ENCODE measurements at regions not wholly inside any gene's neighbourhood (a gene's known extent, or its start where the extent isn't known, plus 50 kb on each side); places are given as distances from the start of the nearest gene placed in this dataset.

- no peak for DNase-seq (ENCODE audit: extremely low read depth in 1 of 2, low read depth in 1 of 2)
These were observed 182.0 kb upstream of the WWC1 start for GRCh38 chr5:168109441-168109840.

- DNase-seq (ENCODE audit: extremely low read depth in 1 of 2, low read depth in 1 of 2) = no peak
These were observed 181.1 kb upstream of the WWC1 start for GRCh38 chr5:168110384-168110783.

GRCh38 chr5:168110870-168111832 lies 180.3 kb upstream of the WWC1 start:
- no peak for DNase-seq (ENCODE audit: extremely low read depth in 1 of 2, low read depth in 1 of 2)

GRCh38 chr5:168114444-168115017 lies 176.9 kb upstream of the WWC1 start:
- peak; percentile 4 to 19 for DNase-seq (ENCODE audit: extremely low read depth in 1 of 2, low read depth in 1 of 2)

- no peak for DNase-seq (ENCODE audit: extremely low read depth in 1 of 2, low read depth in 1 of 2)
These were observed 174.0 kb upstream of the WWC1 start for GRCh38 chr5:168117469-168117868.

GRCh38 chr5:168118042-168118668 lies 173.3 kb upstream of the WWC1 start:
- no peak for DNase-seq (ENCODE audit: extremely low read depth in 1 of 2, low read depth in 1 of 2)

- DNase-seq (ENCODE audit: extremely low read depth in 1 of 2, low read depth in 1 of 2) = no peak
These were observed 170.9 kb upstream of the WWC1 start for GRCh38 chr5:168120401-168121137.

- no peak for DNase-seq (ENCODE audit: extremely low read depth in 1 of 2, low read depth in 1 of 2)
These were observed 170.3 kb upstream of the WWC1 start for GRCh38 chr5:168121138-168121494.

- no peak for DNase-seq (ENCODE audit: extremely low read depth in 1 of 2, low read depth in 1 of 2)
These were observed 167.6 kb upstream of the WWC1 start for GRCh38 chr5:168123631-168124528.

- DNase-seq (ENCODE audit: extremely low read depth in 1 of 2, low read depth in 1 of 2) = no peak
These were observed 165.8 kb upstream of the WWC1 start for GRCh38 chr5:168125445-168126199.

- no peak for DNase-seq (ENCODE audit: extremely low read depth in 1 of 2, low read depth in 1 of 2)
These were observed 164.8 kb upstream of the WWC1 start for GRCh38 chr5:168126606-168127005.

GRCh38 chr5:168128111-168128510 lies 163.3 kb upstream of the WWC1 start:
- DNase-seq (ENCODE audit: extremely low read depth in 1 of 2, low read depth in 1 of 2) = no peak

GRCh38 chr5:168128557-168128956 lies 162.9 kb upstream of the WWC1 start:
- DNase-seq (ENCODE audit: extremely low read depth in 1 of 2, low read depth in 1 of 2) = no peak

GRCh38 chr5:168131519-168131918 lies 159.9 kb upstream of the WWC1 start:
- DNase-seq (ENCODE audit: extremely low read depth in 1 of 2, low read depth in 1 of 2) = no peak

- DNase-seq (ENCODE audit: extremely low read depth in 1 of 2, low read depth in 1 of 2) = no peak
These were observed 159.2 kb upstream of the WWC1 start for GRCh38 chr5:168132241-168132641.

GRCh38 chr5:168135897-168136296 lies 155.5 kb upstream of the WWC1 start:
- DNase-seq (ENCODE audit: extremely low read depth in 1 of 2, low read depth in 1 of 2) = no peak

GRCh38 chr5:168136340-168136739 lies 155.1 kb upstream of the WWC1 start:
- no peak for DNase-seq (ENCODE audit: extremely low read depth in 1 of 2, low read depth in 1 of 2)

- DNase-seq (ENCODE audit: extremely low read depth in 1 of 2, low read depth in 1 of 2) = no peak
These were observed 154.2 kb upstream of the WWC1 start for GRCh38 chr5:168137265-168137664.

- DNase-seq (ENCODE audit: extremely low read depth in 1 of 2, low read depth in 1 of 2) = no peak
These were observed 151.2 kb upstream of the WWC1 start for GRCh38 chr5:168140241-168140640.
